Stomach (tissue), 8 donors: ENCODE measurements at regions not wholly inside any gene's neighbourhood (a gene's known extent, or its start where the extent isn't known, plus 50 kb on each side); places are given as distances from the start of the nearest gene placed in this dataset.

Experiments used
- DNase-seq, 2 donors: peaks; one replicate each; pipeline versions ENCODE4 v3.0.0 to v3.0.0-alpha.2; 2013 to 2019
- H3K27ac ChIP-seq, 5 donors: fragments of 200-600 bp in 4 of 5; sonication (generic) in 4 of 5; one replicate each; pipeline ENCODE4 v1.5.1; 2013 to 2019; ENCODE audit warnings: mild to moderate bottlenecking in 1 of 5, moderate library complexity in 1 of 5
- H3K27me3 ChIP-seq, 3 donors: fragments of 200-600 bp; sonication (generic); one replicate each; pipeline ENCODE4 v1.5.1; 2017 to 2019; ENCODE audit warnings: mixed run types in 1 of 3
- H3K36me3 ChIP-seq, 4 donors: fragments of 200-600 bp; sonication (generic); 1 replicate in 3 of 4; 2 replicates in 1 of 4; pipeline ENCODE4 v1.5.1; 2016 to 2019
- H3K4me1 ChIP-seq, 4 donors: fragments of 200-600 bp; sonication (generic); one replicate each; pipeline ENCODE4 v1.5.1; 2016 to 2019
- H3K4me3 ChIP-seq, 4 donors: fragments of 200-600 bp; sonication (generic) in 3 of 4; one replicate each; pipeline ENCODE4 v1.5.1; 2016 to 2019; ENCODE audit warnings: mild to moderate bottlenecking in 1 of 4
- H3K9me3 ChIP-seq, 4 donors: fragments of 200-600 bp; sonication (generic); one replicate each; pipeline ENCODE4 v1.5.1; 2016 to 2019
- CTCF ChIP-seq, 7 experiments: fragments of 450-650 bp in 4 of 7; fragments of 200-600 bp in 3 of 7; sonication (generic) in 3 of 7; IDR thresholded peaks; one replicate each; pipeline ENCODE4 v1.5.1; 2016 to 2019; ENCODE audit warnings: antibody characterized with exemption in 7 of 7, control low read depth in 2 of 7, mild to moderate bottlenecking in 1 of 7
- EP300 ChIP-seq: sonication (generic); formaldehyde crosslinking; IDR thresholded peaks from one replicate; pipeline ENCODE4 v1.6.1; 2017; ENCODE audit warnings: antibody characterized with exemption
- POLR2A ChIP-seq, 4 donors: fragments of 450-650 bp; IDR thresholded peaks; one replicate each; pipeline ENCODE4 v1.6.1; 2016; ENCODE audit warnings: antibody characterized with exemption in 4 of 4, control low read depth in 2 of 4, mild to moderate bottlenecking in 1 of 4, moderate library complexity in 1 of 4
- POLR2AphosphoS5 ChIP-seq, 3 donors: sonication (generic); formaldehyde crosslinking; IDR thresholded peaks; one replicate each; pipeline ENCODE4 v1.6.1; 2016; ENCODE audit warnings: antibody characterized with exemption in 3 of 3
- WGBS, 5 donors: extraction: QIAGEN DNeasy Blood & Tissue Kit in 3 of 5; methylation state at CpG; one replicate each; pipeline versions ENCODE4 v1.1.5 to v1.1.7; 2013 to 2018; 5-methylcytosine and 5-hydroxymethylcytosine counted together
- intact Hi-C: fragments of 100-400 bp; cut with DNase I; formaldehyde crosslinking; loops from one replicate; pipeline ENCODE4 v1.15.1; 2023; ENCODE audit warnings: low total_unique reads
- donor health status: healthy with polysubstance abuse.
- donor health status: Bipolar disorder and iron deficiency.
- donor health status: healthy.

- H3K4me3 ChIP-seq = no peak overlapping the region
- no peak overlapping the region for H3K27ac ChIP-seq
- H3K9me3 ChIP-seq = no peaks in the 10 kb centered on the region
- TF ChIP-seq POLR2A (IDR thresholded peaks at IDR 0.05) (no peak), EP300 (no peak), CTCF (IDR thresholded peaks at IDR 0.05) (no peak), POLR2AphosphoS5 (IDR thresholded peaks at IDR 0.05) (no peak)
- no peak for DNase-seq
- H3K27me3 ChIP-seq = no peaks in the 10 kb centered on the region
- no peaks in the 10 kb centered on the region for H3K4me1 ChIP-seq
- H3K36me3 ChIP-seq = no peaks in the 10 kb centered on the region
- intact Hi-C loops = no loop called here
Measured at GRCh38 chr21:35906586-35906985, 153.7 kb downstream of the SETD4 start.

- WGBS, 5 donors = 87 to 96% (median 94%) methylated on average over 8 of the region's 8 CpGs
- no peaks in the 10 kb centered on the region for H3K4me1 ChIP-seq
- H3K27me3 ChIP-seq = no peaks in the 10 kb centered on the region
- intact Hi-C loops = no loop called here
- TF ChIP-seq EP300 (no peak), POLR2AphosphoS5 (IDR thresholded peaks at IDR 0.05) (no peak)
- H3K4me3 ChIP-seq = no peak overlapping the region
- no peaks in the 10 kb centered on the region for H3K9me3 ChIP-seq
- no peak overlapping the region for H3K27ac ChIP-seq
- DNase-seq = no peak
- no peaks in the 10 kb centered on the region for H3K36me3 ChIP-seq
Measured at GRCh38 chr21:35905963-35906345, 154.4 kb downstream of the SETD4 start.

GRCh38 chr21:35905096-35905962, 155.0 kb downstream of the SETD4 start:
- Histone ChIP-seq H3K27ac (no peak overlapping the region), H3K4me3 (no peak overlapping the region), H3K4me1 (no peaks in the 10 kb centered on the region), H3K27me3 (no peaks in the 10 kb centered on the region), H3K9me3 (no peaks in the 10 kb centered on the region), H3K36me3 (no peaks in the 10 kb centered on the region)
- DNase-seq = no peak
- intact Hi-C loops = no loop called here
- TF ChIP-seq EP300 = no peak
- no peak for TF ChIP-seq CTCF (IDR thresholded peaks at IDR 0.05)
- TF ChIP-seq POLR2A (IDR thresholded peaks at IDR 0.05) = no peak
- TF ChIP-seq POLR2AphosphoS5 (IDR thresholded peaks at IDR 0.05) = no peak
- WGBS, 5 donors = 63 to 78% (median 77%) methylated on average over 11 of the region's 11 CpGs

- Histone ChIP-seq H3K27ac (no peak overlapping the region), H3K9me3 (peaks cover 0 to 5% (median 0%) of the 10 kb centered on the region in 4 donors), H3K27me3 (no peaks in the 10 kb centered on the region), H3K4me1 (no peaks in the 10 kb centered on the region), H3K36me3 (no peaks in the 10 kb centered on the region), H3K4me3 (no peak overlapping the region)
- no peak for TF ChIP-seq EP300
- TF ChIP-seq CTCF (IDR thresholded peaks at IDR 0.05) = no peak
- no peak for TF ChIP-seq POLR2AphosphoS5 (IDR thresholded peaks at IDR 0.05)
- no peak for TF ChIP-seq POLR2A (IDR thresholded peaks at IDR 0.05)
- 68 to 84% (median 71%) methylated on average over 4 of the region's 4 CpGs for WGBS, 5 donors
- intact Hi-C loops = no loop called here
- DNase-seq = no peak
Measured at GRCh38 chr21:35900539-35900938, 159.8 kb downstream of the SETD4 start.

GRCh38 chr21:35896060-35896459, 164.3 kb downstream of the SETD4 start:
- no peaks in the 10 kb centered on the region for H3K36me3 ChIP-seq
- no peaks in the 10 kb centered on the region for H3K27me3 ChIP-seq
- intact Hi-C loops = no loop called here
- TF ChIP-seq POLR2A (IDR thresholded peaks at IDR 0.05) (no peak), POLR2AphosphoS5 (IDR thresholded peaks at IDR 0.05) (no peak), EP300 (no peak), CTCF (IDR thresholded peaks at IDR 0.05) (no peak)
- peaks cover 0 to 6% (median 0%) of the 10 kb centered on the region in 4 donors for H3K9me3 ChIP-seq
- DNase-seq = no peak
- H3K27ac ChIP-seq = no peak overlapping the region
- no peak overlapping the region for H3K4me3 ChIP-seq
- 84 to 93% (median 89%) methylated on average over 2 to 3 of the region's 3 CpGs for WGBS, 5 donors
- H3K4me1 ChIP-seq = no peaks in the 10 kb centered on the region
